Lower leg skin (tissue), 4 donors: ENCODE measurements at regions not wholly inside any gene's neighbourhood (a gene's known extent, or its start where the extent isn't known, plus 50 kb on each side); places are given as distances from the start of the nearest gene placed in this dataset.

Experiments used
- DNase-seq, 2 donors: peaks; one replicate each; pipeline ENCODE4 v3.0.0-alpha.2; 2019; ENCODE audit warnings: low spot score in 2 of 2
- H3K4me3 ChIP-seq: fragments of 200-600 bp; sonication (generic); 2 replicates; pipeline ENCODE4 v1.5.1; 2017; ENCODE audit warnings: mild to moderate bottlenecking, low read depth; ENCODE audit not compliant: poor library complexity, severe bottlenecking
- POLR2A ChIP-seq, 2 donors: fragments of 450-650 bp; IDR thresholded peaks; one replicate each; pipeline ENCODE4 v1.6.1; 2016 to 2017; ENCODE audit warnings: antibody characterized with exemption in 2 of 2, mild to moderate bottlenecking in 1 of 2, moderate library complexity in 1 of 2
- WGBS, 2 donors: methylation state at CpG; one replicate each; pipeline ENCODE4 v1.1.5; 2018; 5-methylcytosine and 5-hydroxymethylcytosine counted together
- intact Hi-C: fragments of 100-400 bp; cut with DNase I; formaldehyde crosslinking; loops from one replicate; pipeline ENCODE4 v1.15.0; 2023; ENCODE audit warnings: low total_unique reads
- TF ChIP-seq, protein P1 (sequence below), 3 donors: fragments of 450-650 bp; IDR thresholded peaks; one replicate each; pipeline ENCODE4 v1.5.1; 2016; ENCODE audit warnings: antibody characterized with exemption in 3 of 3, mild to moderate bottlenecking in 3 of 3, moderate library complexity in 2 of 3

DNA sequence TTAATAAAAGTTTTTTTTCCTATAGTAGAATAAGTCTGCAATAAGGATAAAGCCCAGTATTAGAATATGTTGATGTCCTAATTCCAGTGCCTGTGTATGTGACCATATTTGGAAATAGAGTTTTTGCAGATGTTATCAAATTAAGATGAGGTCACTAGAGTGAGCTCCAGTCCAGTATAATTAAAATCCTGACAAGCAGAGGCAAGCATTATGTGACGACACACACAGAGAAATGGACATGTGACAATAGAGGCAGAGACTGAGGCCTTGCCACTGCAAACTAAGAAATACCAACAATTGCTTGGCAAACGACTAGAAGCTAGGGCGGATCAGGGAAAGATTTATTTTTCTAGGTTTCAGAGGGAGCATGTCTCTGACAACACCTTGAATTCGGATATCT lies 216.4 kb upstream of the CYLC2 start:
- H3K4me3 ChIP-seq: no peak overlapping the region
- TF ChIP-seq, protein P1, sequence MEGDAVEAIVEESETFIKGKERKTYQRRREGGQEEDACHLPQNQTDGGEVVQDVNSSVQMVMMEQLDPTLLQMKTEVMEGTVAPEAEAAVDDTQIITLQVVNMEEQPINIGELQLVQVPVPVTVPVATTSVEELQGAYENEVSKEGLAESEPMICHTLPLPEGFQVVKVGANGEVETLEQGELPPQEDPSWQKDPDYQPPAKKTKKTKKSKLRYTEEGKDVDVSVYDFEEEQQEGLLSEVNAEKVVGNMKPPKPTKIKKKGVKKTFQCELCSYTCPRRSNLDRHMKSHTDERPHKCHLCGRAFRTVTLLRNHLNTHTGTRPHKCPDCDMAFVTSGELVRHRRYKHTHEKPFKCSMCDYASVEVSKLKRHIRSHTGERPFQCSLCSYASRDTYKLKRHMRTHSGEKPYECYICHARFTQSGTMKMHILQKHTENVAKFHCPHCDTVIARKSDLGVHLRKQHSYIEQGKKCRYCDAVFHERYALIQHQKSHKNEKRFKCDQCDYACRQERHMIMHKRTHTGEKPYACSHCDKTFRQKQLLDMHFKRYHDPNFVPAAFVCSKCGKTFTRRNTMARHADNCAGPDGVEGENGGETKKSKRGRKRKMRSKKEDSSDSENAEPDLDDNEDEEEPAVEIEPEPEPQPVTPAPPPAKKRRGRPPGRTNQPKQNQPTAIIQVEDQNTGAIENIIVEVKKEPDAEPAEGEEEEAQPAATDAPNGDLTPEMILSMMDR (IDR thresholded peaks at IDR 0.05): no peak
- TF ChIP-seq POLR2A (IDR thresholded peaks at IDR 0.05): no peak
- WGBS, 2 donors: 39 to 55% methylated on average over 4 of the region's 4 CpGs
- no peak for DNase-seq
- intact Hi-C loops: no loop called here

DNA sequence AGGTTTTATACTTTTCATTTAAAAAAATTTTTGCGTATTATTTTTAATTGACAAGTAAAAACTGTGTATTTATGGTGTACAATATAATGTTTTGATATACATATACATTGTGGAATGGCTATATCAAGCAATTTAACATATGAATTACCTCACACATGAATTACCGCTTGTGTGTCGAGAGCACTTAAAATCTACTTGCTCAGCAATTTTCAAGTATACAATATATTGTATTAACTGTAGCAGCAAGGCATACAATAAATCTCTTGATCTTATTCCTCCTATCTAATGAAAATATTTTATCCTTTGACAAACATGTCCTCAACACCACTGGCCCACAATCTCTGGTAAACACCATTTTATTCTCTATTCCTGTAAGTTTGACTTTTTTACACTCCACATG lies 224.4 kb upstream of the CYLC2 start:
- TF ChIP-seq, protein P1 (IDR thresholded peaks at IDR 0.05): no peak
- no peak for TF ChIP-seq POLR2A (IDR thresholded peaks at IDR 0.05)
- 89 to 95% methylated on average over 3 of the region's 3 CpGs for WGBS, 2 donors
- no peak overlapping the region for H3K4me3 ChIP-seq
- intact Hi-C loops: no loop called here
- no peak for DNase-seq

DNA sequence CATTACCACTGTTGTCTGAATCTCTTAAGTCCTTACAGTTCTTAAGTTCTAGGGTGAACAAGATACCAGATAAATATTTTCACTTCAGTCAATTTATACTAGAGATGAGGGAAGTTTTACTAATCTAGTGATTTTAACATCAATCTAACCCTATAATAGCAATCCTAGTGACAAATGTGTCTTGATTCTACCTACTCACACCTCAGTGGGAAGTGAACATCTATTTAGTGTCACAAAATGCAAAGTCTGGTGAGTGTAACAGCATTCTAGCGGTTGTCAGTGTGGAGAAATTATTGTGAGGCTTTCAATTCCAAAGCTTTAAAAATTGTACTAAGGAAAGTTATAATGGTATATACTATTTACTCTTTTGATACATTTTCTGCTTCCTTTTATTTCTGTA lies 225.8 kb upstream of the CYLC2 start:
- TF ChIP-seq, protein P1 (IDR thresholded peaks at IDR 0.05): no peak
- no peak for TF ChIP-seq POLR2A (IDR thresholded peaks at IDR 0.05)
- no peak overlapping the region for H3K4me3 ChIP-seq
- no peak for DNase-seq
- intact Hi-C loops: no loop called here
- 86 to 92% methylated on average over 1 of the region's 1 CpG for WGBS, 2 donors

DNA sequence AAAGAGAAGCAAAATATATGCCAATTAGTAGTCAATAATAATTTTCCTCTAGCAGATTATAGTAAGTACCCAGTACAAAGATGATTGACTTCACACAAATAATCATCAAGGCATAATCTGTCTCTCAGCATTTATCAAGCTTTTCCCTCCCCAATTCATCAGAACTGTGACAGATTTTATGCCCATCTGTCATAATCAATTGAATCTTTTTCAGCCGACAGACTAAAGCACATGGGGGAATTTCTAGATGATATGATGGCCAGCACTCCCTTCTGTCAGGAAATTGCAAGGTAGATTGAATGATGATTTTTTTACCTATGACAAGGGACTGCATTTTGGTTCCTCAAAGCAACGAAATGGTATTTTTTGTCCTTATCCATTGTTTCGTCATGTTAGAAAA lies 227.1 kb upstream of the CYLC2 start:
- TF ChIP-seq, protein P1 (IDR thresholded peaks at IDR 0.05): no peak
- no peak for TF ChIP-seq POLR2A (IDR thresholded peaks at IDR 0.05)
- H3K4me3 ChIP-seq: no peak overlapping the region
- no peak for DNase-seq
- WGBS, 2 donors: 83 to 85% methylated on average over 3 of the region's 3 CpGs
- intact Hi-C loops: no loop called here

DNA sequence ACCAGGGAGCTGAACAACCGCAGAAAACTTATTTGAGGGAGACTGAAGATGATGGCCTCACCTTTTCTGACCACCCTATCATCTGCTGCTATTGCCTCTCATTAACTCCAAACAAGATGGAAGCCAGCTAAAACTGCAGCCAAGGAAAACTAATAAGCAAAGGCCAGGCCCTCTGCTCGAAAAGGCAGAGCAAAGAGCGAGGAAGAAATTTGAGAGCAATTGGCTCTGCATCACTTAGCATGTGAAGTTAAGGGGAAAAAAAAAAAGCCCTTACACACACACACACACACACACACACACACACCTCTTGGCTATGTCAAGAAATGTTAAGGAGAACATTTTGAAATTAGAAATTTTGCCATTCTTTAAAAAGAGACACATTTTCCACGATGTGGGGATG lies 228.1 kb upstream of the CYLC2 start:
- H3K4me3 ChIP-seq: no peak overlapping the region
- DNase-seq: no peak
- 73 to 83% methylated on average over 4 of the region's 4 CpGs for WGBS, 2 donors
- intact Hi-C loops: no loop called here
- no peak for TF ChIP-seq POLR2A (IDR thresholded peaks at IDR 0.05)
- TF ChIP-seq, protein P1 (IDR thresholded peaks at IDR 0.05): no peak

DNA sequence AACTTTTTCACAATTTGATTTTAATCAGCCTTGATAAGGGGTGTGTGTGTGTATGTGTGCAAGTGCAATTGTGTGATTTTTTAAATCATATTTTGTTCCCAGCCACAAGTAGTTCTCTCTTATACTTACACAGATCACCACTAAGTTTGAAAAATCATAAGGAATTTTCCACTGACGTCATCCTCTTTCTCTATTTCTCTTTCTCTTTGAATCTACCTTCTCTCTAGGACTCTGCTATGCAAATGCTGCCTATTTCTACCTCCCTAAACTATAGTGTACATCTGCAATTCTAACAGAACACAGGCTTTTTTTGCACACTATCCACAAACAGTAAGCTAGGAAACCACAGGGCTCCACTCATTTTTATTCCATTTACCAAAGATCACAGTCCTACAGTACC lies 254.6 kb upstream of the CYLC2 start:
- WGBS, 2 donors: 67 to 70% methylated on average over 1 of the region's 1 CpG
- intact Hi-C loops: no loop called here
- H3K4me3 ChIP-seq: no peak overlapping the region
- TF ChIP-seq, protein P1 (IDR thresholded peaks at IDR 0.05): no peak
- TF ChIP-seq POLR2A (IDR thresholded peaks at IDR 0.05): no peak
- no peak for DNase-seq
